Hematopoietic multipotent progenitor cell treated with erythropoietin and hydrocortisone succinate and interleukin-3 and kit ligand, for 4 days (in vitro differentiated cells): ENCODE measurements at regions not wholly inside any gene's neighbourhood (a gene's known extent, or its start where the extent isn't known, plus 50 kb on each side); places are given as distances from the start of the nearest gene placed in this dataset.

Experiments
- DNase-seq: peaks from one replicate; pipeline ENCODE4 v3.0.0-alpha.2; 2015

DNA sequence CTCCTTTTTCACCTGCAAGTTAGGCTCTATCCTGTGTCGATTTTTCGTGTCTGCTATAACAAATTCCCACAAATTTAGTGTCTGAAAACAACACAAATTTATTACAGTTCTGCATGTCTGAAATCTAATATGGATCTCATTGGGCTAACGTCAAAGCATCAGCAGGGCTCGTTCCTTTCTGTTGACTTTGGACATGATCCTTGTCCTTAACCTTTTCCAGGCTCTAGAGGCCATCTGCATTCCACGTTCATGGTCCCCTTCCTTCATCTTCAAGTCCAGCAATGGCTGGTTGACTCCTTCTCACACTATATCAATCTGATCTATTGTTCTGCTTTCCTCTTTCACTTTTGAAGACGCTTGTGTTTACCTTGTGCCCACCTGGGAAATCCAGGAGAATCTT, 165.7 kb upstream of the RARB start:
- no peak for DNase-seq

DNA sequence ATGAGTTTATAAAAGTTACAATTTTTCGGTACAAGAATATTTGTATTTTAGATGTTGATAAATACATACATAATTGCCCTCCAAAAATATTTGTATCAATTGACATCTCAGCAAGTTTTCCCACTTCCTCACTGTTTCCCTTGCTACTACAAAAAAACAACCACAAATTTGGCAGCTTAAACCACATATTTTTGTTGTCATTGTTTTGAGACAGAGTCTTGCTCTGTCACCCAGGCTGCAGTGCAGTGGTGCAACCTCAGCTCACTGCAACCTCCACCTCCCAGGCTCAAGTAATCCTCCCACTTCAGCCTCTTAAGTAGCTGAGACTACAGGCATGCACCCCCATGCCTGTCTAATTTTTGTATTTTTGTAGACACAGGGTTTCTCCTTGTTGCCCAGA, 162.8 kb upstream of the RARB start:
- no peak for DNase-seq

DNA sequence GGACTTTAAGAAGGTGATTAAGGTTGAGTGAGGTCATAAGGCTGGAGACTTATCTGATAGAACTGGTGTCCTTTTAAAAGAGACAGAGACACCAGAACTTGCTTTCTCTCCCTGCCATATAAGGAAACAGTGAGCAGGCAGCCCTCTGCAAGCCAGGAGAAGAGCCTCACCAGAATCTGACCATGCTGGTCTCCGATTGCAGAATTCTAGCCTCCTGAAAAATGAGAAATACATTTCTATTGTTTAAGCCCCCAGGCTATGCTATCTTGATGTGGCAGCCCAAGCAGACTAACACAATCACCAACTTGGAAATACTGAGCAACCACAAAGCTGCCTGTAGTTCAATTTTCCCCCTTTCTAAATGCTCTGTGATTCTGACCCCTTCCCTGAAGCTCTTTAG, 161.4 kb upstream of the RARB start:
- no peak for DNase-seq

DNA sequence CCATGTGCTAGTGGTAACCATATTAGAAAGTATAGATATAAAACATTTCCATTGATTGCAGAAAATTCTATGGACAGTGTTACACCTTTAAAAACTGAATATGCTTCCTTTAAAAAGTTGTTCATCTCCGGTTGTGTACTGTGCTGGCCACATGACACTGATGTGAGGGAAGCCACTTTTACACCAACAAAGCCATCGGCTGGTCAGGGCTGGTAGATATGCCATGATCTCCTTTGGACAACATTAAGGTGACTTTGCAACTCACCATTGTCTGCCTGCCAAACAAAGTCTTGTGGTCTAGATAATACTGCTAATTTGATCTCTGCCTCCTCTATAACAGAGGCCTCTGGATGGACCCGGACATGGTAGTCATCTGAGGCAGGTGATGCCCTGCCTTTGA, 156.0 kb upstream of the RARB start:
- no peak for DNase-seq

DNA sequence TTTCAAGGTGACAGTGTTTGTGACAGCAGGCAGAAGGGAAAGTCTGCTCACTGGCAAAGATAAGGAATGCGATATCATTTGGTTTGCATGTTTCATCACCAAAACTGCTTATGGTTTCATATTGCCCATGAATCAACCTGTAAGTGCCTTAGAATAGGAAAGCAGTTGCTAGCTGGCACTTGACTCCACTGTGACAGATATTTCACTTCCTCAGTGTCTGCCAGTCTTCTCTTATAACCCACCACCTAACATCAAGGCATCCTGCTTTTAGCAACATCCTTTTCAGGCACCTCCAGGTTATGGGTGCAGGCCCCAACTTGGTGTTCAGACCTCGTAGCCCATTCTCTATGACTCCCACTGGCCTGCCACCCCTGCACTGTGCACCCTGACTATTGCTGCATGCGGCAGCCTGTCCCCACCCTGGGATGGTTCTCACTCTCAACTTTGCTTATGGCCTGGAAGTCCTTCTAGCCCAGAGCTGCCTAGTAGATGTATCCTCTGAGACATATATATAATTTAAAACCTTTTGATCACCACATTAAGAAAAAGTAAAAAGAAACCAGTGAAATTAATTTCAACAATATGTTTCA, 154.4 kb upstream of the RARB start:
- no peak for DNase-seq

DNA sequence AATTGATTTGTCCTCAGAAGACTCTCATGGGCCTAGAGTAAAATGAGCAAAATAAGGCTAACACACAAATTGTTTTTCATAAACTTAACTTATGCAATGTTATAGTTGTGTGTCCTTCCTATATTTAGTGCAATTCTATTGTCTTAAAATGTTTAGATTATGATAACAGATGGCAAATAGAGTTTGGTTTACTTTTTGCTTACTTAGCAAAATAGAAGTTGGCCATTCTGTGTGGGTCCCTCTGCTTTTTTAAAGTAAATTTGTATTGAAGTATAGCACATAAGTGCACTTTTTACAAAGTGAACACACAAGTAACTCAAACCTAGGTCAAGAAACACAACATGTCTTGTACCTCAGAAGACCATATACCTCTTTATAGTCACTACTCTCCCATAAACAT, 150.6 kb upstream of the RARB start:
- DNase-seq: no peak

DNA sequence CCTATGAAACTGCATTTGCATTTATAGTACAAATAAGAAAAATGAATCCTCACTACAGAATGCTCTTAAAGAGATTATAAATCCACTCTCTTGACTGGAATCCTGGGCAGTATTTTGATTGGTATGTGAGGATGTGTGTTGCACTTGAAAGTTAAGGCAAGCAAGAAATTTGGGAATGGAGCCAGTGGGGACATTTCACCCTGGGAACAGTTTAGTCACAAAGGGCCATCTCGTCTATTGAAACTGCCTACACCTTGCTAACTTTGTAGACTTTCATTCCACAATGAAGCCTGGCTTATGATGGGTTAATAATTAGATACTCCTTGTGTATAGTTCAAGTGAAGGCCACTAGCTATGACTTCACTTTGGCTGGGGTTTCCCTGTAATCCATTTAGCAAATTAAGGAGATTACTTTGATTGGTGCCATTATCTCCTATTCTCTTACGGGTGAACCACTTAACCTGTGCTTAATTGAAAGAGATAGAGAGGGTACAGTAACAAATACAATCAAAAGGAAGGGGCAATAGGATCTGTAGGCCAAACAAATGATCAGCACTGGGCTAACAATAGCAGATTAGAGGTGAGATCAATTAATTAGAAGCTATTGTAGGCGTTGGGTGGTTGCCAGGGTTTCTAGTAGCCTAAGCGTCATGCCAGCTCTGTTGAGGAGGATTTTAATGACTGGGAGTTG, 146.9 kb upstream of the RARB start:
- DNase-seq: no peak

DNA sequence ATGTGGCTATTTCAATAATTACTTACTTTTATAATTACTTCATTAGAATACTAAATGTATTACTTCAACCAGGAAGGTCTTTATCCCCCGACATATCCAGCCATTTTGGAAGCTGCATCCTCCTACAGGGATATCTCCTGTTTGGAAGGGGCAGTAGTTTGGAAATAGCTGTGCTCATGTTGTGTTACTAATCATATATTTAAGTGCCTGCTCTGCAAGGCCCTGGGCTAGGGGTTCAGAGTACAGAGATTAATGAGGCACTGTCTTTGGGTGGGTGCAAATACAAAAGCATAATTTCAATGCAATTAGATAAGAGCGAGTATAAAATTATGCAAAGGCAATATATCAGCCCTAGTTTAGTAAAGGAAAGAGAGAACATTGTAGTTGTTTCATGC, 146.3 kb upstream of the RARB start:
- no peak for DNase-seq

DNA sequence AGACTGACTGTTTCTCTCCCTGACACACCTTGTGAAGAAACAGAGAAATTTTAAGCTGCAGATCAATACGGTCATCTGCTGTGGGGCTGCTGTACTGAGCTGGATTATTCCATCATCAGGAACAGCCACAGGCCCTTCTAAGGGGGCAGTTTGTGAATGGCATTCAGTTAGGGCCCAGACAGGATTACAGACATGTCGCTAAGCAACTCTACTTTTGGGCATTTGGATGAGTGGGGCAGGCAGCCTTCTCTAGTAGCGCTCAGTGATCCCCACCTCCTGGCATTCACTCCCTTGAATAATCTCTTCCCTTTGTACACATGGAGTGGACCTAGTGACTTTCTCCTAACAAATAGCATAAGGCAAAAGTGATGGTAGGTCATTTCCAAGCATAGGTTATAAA, 144.4 kb upstream of the RARB start:
- DNase-seq: no peak

DNA sequence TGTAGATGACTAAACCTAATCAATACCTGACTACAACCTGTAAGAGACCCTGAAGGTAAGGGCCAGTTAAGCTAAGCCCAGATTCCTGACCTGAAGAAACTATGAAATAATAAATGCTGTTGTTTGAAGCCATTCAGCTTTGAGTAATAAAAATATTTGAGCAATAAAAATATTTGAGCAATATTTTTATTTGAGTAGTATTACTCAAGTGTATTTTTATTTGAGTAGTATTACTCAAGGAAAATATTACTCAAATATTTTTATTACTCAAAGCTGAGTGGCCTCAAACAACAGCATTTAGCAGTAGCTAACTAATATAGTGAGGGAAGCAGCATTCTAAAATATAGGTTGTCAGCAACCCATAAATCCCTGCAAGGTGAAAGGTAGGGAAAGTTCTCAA, 143.8 kb upstream of the RARB start:
- no peak for DNase-seq

DNA sequence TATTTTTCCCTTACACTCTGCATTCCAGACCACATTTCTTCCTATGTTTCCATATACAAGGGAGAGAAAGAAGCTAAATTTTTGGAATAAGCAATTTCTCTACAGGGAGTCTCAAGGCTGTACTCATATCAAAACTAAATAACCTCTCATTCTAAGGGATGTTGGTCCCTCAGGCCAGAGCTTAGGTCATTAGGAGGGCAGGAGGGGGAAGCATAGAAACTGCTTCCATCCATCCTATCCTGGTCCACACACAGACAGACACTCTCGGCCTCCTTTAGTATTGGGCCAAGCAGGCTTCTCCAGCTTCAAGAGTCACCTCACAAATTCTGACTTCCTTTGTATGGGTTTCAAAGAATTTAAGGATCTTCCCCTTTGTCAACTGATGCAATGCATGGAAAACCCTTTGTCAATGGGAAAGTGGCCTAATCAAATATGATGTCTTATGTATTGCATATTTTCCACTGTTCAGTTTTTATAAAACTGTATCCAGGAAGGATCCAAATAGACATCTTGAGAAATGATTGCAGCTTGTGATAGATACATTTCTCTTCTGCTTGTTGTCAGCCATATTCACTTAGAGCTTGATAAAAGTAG, 140.7 kb upstream of the RARB start:
- DNase-seq: no peak

DNA sequence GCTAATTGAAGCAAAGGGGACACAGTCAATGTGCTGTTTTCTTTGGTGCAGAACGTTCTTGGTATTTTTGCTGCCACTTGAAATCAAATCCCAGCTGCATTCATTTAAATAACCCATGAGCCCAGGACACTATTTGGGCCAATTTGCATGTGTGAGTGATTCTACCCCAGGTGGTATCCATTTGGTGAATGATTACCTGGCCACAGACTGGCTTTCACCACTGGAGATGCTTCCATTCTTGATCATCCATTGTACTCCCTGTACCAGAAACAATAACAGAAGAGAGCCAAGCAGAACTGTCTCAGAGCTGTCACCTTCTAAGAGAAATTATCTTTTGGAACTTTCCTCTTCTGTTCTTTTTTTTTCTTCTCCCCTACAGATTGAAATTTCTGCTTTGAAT, 139.7 kb upstream of the RARB start:
- no peak for DNase-seq

DNA sequence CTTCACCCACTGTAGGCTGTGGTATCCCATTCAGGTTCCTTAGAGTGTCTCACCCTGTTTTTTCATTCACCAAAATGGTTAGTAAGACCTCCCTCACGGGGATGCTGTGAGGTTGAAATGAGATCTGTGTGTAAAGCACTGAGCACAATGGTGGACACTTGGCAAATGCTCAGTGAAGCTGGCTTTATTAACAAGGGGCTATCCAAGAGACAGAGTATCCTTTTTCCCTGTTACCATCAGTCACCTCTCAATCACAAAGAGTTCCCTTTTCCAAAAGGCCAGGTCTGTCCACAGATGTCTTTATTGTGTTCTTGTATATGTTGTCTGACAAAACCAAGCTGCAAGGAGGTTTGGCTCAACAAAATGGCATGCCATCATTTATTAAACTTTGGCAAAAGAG, 138.9 kb upstream of the RARB start:
- DNase-seq: no peak

DNA sequence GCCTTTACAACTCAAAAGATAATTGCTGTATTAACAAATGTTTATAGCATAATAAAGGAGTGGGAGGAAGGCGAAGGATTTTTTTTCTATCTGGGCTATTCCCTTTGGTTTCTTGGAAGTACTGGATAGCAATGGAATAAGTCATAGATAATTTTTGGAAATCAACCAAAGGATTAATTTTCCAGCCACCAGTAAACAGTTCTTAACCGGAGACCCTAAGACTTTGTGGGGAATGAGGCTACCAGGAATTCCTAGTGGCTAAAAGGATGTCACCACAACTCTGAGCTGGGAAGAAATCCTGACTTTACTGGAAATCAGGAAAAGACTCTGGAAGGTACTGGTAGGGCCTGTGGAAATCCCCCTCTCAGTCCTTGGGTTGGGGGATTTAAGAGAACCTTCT, 138.4 kb upstream of the RARB start:
- no peak for DNase-seq

DNA sequence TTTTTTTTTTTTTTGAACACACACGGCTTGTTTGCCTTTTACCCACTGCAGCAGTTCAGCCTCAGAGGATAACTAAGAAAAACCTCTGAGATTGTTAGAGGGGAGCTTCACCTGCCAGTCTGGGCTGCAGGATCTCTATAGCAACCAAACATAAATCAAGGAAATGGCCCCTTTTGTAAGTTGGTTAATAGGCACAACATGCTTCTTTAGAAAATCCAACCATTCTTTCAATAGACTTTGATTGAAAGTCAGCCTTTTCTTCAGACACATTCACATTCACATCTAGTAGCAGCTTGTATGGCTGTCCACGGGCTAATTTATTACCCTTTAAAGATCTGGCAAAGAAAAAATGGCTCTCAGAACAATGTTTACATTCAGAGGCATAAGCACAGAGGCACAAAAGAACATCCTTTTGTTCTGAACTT, 136.6 kb upstream of the RARB start:
- DNase-seq: no peak

DNA sequence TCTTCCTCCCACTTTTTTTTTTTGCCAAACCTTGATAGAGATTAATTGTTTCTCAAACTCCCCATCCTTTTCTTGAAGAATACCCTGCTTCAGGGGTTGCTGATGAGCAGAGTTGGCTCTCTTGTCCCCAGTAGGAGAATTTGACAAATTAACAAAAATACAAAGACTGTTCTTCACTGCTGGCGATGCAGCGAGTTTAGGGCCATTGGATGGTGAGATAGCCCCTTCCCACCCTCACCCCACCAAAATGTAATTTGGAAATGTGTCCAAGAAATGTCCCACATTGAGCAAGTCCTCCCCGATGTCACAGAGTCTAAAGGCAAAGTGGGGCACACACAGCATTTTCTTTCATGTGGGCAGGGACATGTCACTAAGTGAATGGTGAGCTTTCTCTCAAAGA, 136.0 kb upstream of the RARB start:
- DNase-seq: no peak

DNA sequence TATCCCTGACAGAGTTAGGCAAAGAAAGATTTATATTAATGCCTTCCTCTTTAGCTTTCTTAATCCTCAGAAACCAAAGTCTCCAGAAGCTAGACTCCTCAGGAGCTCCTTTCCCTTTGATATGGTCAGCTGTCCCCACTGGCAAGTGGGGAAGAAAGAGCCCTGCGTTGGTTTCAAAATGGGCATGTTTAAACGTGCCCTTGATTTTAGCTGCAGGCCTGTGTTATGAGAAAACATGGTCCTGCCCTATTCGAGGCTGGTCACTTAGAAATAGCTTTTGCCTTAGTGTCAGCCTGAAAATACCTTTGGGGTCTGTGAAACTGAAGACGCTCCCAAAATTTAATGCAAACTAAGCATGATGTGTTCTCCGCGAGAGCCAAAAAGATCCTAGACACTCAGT, 135.5 kb upstream of the RARB start:
- DNase-seq: no peak

DNA sequence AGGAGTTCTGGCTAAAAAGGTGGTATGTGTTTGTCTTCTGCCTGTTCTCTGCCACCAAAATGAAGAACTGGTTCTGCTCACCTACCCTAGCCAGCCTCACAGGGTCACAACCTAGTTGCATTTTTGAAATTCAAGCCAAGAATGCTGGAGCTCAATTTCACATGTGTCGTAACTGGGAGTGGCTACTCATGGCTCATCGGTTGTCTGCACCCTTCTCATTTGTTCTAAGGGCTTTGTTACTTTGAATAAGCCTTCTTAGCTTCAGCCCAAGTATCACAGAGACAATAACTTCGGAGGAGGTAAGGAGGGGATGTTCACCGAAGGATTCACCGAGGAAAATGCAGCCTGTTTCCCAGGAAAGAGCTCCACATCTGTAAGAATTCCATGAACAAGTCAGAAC, 134.3 kb upstream of the RARB start:
- no peak for DNase-seq

DNA sequence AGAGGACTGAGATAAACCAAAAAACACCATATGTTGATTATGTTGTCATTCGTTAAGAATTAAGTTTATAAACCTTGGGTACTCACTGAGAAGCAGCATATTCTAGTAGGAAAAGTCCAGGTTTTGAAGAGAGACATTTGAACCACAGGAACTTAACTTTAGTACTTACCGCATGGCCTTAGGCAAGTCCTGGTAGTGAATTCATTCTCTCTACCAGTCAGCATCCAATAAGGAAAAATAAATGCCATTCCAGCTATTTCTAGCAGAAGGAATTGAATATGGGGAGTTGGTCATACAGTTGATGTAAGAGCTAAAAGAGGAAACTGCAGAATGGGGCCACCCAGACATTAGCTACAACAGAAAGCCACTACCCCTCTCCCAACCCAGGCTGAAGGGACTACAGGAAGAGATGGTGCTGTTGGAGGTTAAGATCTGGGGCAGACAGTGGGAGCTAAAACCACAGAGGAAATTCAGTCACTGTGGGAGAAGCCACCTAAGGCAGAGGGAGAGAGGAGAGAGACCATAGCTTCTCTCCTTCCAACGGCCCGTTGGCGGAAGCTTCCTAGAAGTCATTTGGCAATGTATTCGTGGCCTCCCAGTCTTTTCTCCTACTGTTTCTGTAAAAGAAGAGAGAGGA, 133.8 kb upstream of the RARB start:
- no peak for DNase-seq

DNA sequence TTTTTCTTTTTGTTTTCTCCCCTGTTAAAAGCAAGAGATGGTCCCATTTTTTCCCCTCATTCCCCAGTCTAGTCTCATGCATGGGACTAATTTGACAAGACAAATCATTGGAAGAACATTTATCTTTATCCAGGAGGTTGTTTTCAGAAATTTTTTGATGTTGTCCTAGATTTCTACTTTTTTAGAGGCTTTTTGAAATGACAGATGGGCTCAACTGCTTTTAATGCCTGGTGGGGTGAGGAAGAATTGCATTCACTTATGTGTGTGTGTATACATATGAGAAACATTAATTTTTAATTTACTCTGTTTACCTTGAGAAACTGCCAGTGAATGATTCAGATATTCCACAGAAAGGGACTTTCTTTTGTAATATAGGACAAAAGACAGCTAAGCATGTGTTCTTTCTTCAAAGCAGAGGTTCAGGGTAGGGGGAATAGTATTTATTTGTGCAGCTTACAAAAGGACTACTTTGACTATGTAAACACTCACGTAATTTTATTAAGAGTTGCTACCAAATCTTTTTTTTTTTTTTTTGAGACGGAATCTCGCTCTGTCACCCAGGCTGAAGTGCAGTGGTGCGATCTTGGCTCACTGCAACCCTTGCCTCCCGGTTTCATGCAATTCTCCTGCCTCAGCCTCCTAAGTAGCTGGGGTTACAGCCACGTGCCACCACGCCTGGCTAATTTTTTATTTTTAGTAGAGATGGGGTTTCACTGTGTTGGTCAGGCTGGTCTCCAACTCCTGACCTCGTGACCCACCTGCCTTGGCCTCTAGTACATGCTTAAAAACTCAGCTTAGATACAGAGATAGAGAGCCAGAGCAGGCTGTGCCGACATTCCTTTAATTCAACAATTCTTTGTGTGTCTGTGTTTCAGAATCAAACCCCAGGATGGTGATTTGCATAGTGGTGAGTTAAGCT, 130.1 kb upstream of the RARB start:
- no peak for DNase-seq

DNA sequence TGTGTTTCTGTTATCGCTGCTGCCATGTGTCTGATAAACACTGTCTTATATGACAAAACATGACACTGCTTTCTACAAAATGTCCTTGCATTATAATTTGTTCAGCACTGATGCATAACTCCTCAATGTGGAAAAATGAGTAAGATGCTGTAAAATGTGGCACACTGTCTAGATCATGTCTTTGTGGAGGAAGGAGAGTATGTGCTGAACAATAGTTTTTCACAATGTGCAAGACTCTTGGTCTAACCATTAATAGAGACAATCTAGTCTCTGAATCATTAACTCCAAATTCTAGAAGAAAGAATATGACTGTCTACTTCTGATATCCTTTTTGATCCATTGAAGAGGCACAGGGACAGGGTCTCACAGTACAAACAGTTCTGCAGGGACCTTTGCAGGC, 127.9 kb upstream of the RARB start:
- no peak for DNase-seq

DNA sequence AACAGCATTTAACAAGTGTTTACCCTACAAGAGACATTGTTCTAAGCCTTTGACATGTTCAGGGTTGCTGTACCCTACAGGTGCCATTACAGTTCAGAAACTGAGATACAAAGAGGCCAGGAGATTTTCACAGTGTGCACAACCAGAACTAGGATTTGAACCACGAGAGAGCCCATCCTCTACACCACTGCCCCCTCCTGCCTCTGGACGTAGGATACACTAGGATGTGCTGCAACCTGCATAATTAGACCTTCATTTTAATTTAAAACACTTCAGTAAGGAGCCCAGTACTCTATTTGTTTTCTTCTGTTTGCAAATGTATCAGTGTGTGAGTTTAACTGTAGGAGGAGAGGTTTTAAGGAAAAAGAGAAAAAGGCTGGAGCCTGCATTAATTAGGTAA, 123.1 kb upstream of the RARB start:
- no peak for DNase-seq

DNA sequence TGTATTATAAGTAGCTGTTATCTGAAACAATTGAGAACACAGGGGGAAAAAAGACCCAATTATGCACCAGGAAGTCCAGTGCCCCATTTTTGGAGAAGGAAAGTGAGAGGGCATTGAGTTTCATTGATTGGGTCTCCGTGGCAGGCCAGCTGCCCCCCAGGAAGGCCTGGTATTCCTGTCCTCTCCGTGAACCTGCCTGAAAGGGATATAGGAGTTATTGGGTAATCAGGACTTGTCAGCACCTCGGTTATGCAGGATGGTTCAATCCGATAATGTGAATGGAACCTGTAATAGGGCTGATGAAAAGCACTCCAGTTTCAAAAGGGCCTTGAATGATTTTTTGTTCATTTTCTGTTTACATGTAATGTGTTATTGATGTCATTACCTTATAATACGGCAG, 122.0 kb upstream of the RARB start:
- no peak for DNase-seq
